ENCODE measurements at regions not wholly inside any gene's neighbourhood (a gene's known extent, or its start where the extent isn't known, plus 50 kb on each side); places are given as distances from the start of the nearest gene placed in this dataset.

- TF ChIP-seq CTCF (conservative IDR thresholded peaks at IDR 0.05; ENCODE audit: low read depth in 2 of 2) (no peak), POLR2AphosphoS5 (IDR thresholded peaks at IDR 0.05; ENCODE audit: low read depth) (no peak), REST (IDR thresholded peaks at IDR 0.05; ENCODE audit: unreplicated experiment) (no peak)
Measured at GRCh38 chr2:15850534-15850933, 89.8 kb upstream of the MYCN start.

All from GM23338 (cell line).